ENCODE measurements at regions not wholly inside any gene's neighbourhood (a gene's known extent, or its start where the extent isn't known, plus 50 kb on each side); places are given as distances from the start of the nearest gene placed in this dataset.

DNA sequence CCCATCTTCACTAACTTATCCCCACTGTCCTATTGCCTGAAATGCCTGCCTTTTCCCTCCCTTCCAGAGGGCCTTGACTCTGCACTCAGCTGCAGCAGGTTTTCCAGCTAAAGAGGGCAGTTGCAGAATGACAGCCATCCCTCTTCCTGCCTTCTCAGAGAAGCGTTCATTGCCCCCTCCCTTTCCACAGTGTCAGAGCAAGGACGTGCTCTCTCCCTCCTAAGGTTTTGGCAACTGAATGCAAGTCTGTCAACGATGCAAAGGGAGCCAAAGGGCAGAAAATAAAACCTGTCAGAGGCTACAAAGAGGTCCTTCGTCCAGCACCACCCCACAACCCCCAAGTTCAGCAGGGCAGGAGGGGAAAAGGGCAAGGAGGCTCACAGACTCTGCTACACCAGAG lies 230.1 kb upstream of the THBS1 start:
- Histone ChIP-seq H3K9ac (replicated peaks; ENCODE audit: extremely low read depth, insufficient read depth, low read length) (no peak overlapping the region), H3K36me3 (ENCODE audit: control insufficient read depth in 2 of 2, extremely low read depth in 1 of 2, insufficient read depth in 2 of 2, low read length in 2 of 2) (no peaks in the 10 kb centered on the region), H3K27ac (ENCODE audit: insufficient read depth, low read depth, low read length) (no peak overlapping the region), H3K4me3 (replicated peaks in 1 of 3; ENCODE audit: insufficient read depth in 1 of 3, low read depth in 1 of 3, low read length in 3 of 3) (no peak overlapping the region), H3K27me3 (ENCODE audit: control insufficient read depth in 2 of 2, insufficient read depth in 2 of 2, low read length in 2 of 2) (no peaks in the 10 kb centered on the region), H3K79me2 (ENCODE audit: control insufficient read depth, insufficient read depth, low read length) (no peaks in the 10 kb centered on the region), H4K20me1 (replicated peaks; ENCODE audit: control insufficient read depth, extremely low read depth, insufficient read depth, low read length) (no peaks in the 10 kb centered on the region), H2AFZ (ENCODE audit: low read depth, low read length) (peak overlapping the region; percentile 64), H3K4me2 (ENCODE audit: insufficient read depth, low read length) (no peak overlapping the region), H3K9me3 (replicated peaks; ENCODE audit: control insufficient read depth, insufficient read depth, low read length) (no peaks in the 10 kb centered on the region), H3K9me1 (replicated peaks; ENCODE audit: control insufficient read depth, extremely low read depth, insufficient read depth, low read length) (no peaks in the 10 kb centered on the region), H3K4me1 (ENCODE audit: control insufficient read depth, extremely low read depth, insufficient read depth, low read length) (no peaks in the 10 kb centered on the region)
- BruUV-seq (replicated peaks) = no TSS peak
- DNase-seq (ENCODE audit: low read depth, low spot score) = no peak
- no peak for TF ChIP-seq FOS (IDR thresholded peaks at IDR 0.05; ENCODE audit: borderline replicate concordance, insufficient read depth, low read length)
- no peak for TF ChIP-seq GATA2 (IDR thresholded peaks at IDR 0.05; ENCODE audit: insufficient read depth, insufficient read length, low read depth, low read length)
- TF ChIP-seq POLR2AphosphoS5 (IDR thresholded peaks at IDR 0.05; ENCODE audit: insufficient read depth, low read depth, low read length) = no peak
- TF ChIP-seq, protein P1, sequence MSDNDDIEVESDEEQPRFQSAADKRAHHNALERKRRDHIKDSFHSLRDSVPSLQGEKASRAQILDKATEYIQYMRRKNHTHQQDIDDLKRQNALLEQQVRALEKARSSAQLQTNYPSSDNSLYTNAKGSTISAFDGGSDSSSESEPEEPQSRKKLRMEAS (IDR thresholded peaks at IDR 0.05; ENCODE audit: insufficient read depth, insufficient read length) = no peak
- no peak for TF ChIP-seq MYC (IDR thresholded peaks at IDR 0.05; ENCODE audit: low read depth, low read length)
- POLR2A ChIA-PET = no interaction called here
- dilution Hi-C loops (cut with MboI; ENCODE audit: extremely low pct_ligation_motif_present, low sequenced_read_pairs) (loop anchor here (25.0 kb wide), 1 partner anchor 163 kb away; no protein-coding TSS in a partner anchor), intact Hi-C loops (cut with micrococcal nuclease) (no loop called here)
- CTCF ChIA-PET = interaction anchor here (1.1 kb wide), 1 partner anchor 229 kb away, joined by 3 read pairs; no protein-coding TSS in a partner anchor
- FAIRE-seq = no peak

DNA sequence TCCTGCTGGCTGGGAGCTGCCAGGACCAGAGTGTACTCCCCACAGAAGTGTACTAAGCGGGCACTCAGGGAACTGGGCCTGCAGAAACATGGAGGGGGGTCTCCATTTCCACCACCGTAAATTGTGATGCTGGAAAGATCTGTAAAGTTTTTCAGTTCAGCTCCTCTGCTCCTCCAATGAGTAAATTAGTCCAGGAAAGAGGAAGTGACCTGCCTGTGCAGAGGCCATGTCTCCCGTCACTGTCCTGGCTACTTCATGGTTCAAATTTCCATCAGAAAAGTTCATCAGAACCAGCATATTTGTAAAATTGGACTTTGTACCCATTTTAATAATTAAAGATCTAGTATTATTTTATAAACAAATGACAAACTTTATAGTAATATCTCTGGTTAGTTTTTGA lies 226.7 kb upstream of the THBS1 start:
- H3K9me1 ChIP-seq (replicated peaks; ENCODE audit: control insufficient read depth, extremely low read depth, insufficient read depth, low read length) = no peaks in the 10 kb centered on the region
- no peaks in the 10 kb centered on the region for H4K20me1 ChIP-seq (replicated peaks; ENCODE audit: control insufficient read depth, extremely low read depth, insufficient read depth, low read length)
- H3K4me1 ChIP-seq (ENCODE audit: control insufficient read depth, extremely low read depth, insufficient read depth, low read length) = peaks cover 21% of the 10 kb centered on the region
- FAIRE-seq (no peak), DNase-seq (ENCODE audit: low read depth, low spot score) (no peak)
- ChIA-PET POLR2A (interaction anchor here (0.7 kb wide), 1 partner anchor 227 kb away, joined by 3 read pairs; the partner anchor contains the start of gene THBS1), CTCF (interaction anchor here (1.7 to 2.1 kb wide), 2 partner anchors 182 to 226 kb away, joined by 9 to 14 read pairs; partner anchors contain the start of gene THBS1)
- BruUV-seq (replicated peaks) = no TSS peak
- dilution Hi-C loops (cut with MboI; ENCODE audit: extremely low pct_ligation_motif_present, low sequenced_read_pairs) = loop anchor here (25.0 kb wide), 1 partner anchor 167 kb away; no protein-coding TSS in a partner anchor
- no peaks in the 10 kb centered on the region for H3K9me3 ChIP-seq (replicated peaks; ENCODE audit: control insufficient read depth, insufficient read depth, low read length)
- no peak overlapping the region for H2AFZ ChIP-seq (ENCODE audit: low read depth, low read length)
- no peaks in the 10 kb centered on the region for H3K27me3 ChIP-seq (ENCODE audit: control insufficient read depth in 2 of 2, insufficient read depth in 2 of 2, low read length in 2 of 2)
- H3K4me3 ChIP-seq (replicated peaks in 1 of 3; ENCODE audit: insufficient read depth in 1 of 3, low read depth in 1 of 3, low read length in 3 of 3) = no peak overlapping the region
- H3K27ac ChIP-seq (ENCODE audit: insufficient read depth, low read depth, low read length) = no peak overlapping the region
- no peaks in the 10 kb centered on the region for H3K79me2 ChIP-seq (ENCODE audit: control insufficient read depth, insufficient read depth, low read length)
- H3K36me3 ChIP-seq (ENCODE audit: control insufficient read depth in 2 of 2, extremely low read depth in 1 of 2, insufficient read depth in 2 of 2, low read length in 2 of 2) = no peaks in the 10 kb centered on the region
- no peak overlapping the region for H3K9ac ChIP-seq (replicated peaks; ENCODE audit: extremely low read depth, insufficient read depth, low read length)
- TF ChIP-seq JUN (IDR thresholded peaks at IDR 0.05; ENCODE audit: borderline replicate concordance, insufficient read depth, insufficient read length, low read depth) = no peak
- TF ChIP-seq, protein P1 (IDR thresholded peaks at IDR 0.05; ENCODE audit: insufficient read depth, insufficient read length) = no peak
- TF ChIP-seq, protein P2, sequence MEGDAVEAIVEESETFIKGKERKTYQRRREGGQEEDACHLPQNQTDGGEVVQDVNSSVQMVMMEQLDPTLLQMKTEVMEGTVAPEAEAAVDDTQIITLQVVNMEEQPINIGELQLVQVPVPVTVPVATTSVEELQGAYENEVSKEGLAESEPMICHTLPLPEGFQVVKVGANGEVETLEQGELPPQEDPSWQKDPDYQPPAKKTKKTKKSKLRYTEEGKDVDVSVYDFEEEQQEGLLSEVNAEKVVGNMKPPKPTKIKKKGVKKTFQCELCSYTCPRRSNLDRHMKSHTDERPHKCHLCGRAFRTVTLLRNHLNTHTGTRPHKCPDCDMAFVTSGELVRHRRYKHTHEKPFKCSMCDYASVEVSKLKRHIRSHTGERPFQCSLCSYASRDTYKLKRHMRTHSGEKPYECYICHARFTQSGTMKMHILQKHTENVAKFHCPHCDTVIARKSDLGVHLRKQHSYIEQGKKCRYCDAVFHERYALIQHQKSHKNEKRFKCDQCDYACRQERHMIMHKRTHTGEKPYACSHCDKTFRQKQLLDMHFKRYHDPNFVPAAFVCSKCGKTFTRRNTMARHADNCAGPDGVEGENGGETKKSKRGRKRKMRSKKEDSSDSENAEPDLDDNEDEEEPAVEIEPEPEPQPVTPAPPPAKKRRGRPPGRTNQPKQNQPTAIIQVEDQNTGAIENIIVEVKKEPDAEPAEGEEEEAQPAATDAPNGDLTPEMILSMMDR (IDR thresholded peaks at IDR 0.05; ENCODE audit: extremely low read depth in 1 of 2, insufficient read depth in 1 of 2, low read depth in 1 of 2, low read length in 2 of 2) = no peak
- no peak for TF ChIP-seq FOS (IDR thresholded peaks at IDR 0.05; ENCODE audit: borderline replicate concordance, insufficient read depth, low read length)
- no peak for TF ChIP-seq MYC (IDR thresholded peaks at IDR 0.05; ENCODE audit: low read depth, low read length)
- TF ChIP-seq POLR2AphosphoS5 (IDR thresholded peaks at IDR 0.05; ENCODE audit: insufficient read depth, low read depth, low read length) = no peak
- TF ChIP-seq EZH2 (IDR thresholded peaks at IDR 0.05; ENCODE audit: borderline replicate concordance, low read depth, low read length, severe bottlenecking) = no peak
- TF ChIP-seq POLR2A (IDR thresholded peaks at IDR 0.05; ENCODE audit: low read depth, low read length) = no peak
- TF ChIP-seq GATA2 (IDR thresholded peaks at IDR 0.05; ENCODE audit: insufficient read depth, insufficient read length, low read depth, low read length) = no peak
- H3K4me2 ChIP-seq (ENCODE audit: insufficient read depth, low read length) = no peak overlapping the region
- intact Hi-C loops (cut with micrococcal nuclease) = no loop called here

Measured in endothelial cell of umbilical vein (primary cell).